UCSD-AML1 (cell line): ENCODE measurements at regions not wholly inside any gene's neighbourhood (a gene's known extent, or its start where the extent isn't known, plus 50 kb on each side); places are given as distances from the start of the nearest gene placed in this dataset.

ENCODE experiments used
- DNase-seq: peaks from one replicate; lab custom pipeline; 2025; ENCODE audit not compliant: unreplicated experiment; lab: John Stamatoyannopoulos, UW

GRCh38 chr6:98280492-98280891, 553.9 kb upstream of the POU3F2 start:
- no peak for DNase-seq

- no peak for DNase-seq
These were observed 547.8 kb upstream of the POU3F2 start for GRCh38 chr6:98286620-98287019.

- DNase-seq: no peak
These were observed 546.5 kb upstream of the POU3F2 start for GRCh38 chr6:98287876-98288275.

GRCh38 chr6:98292810-98293209, 541.6 kb upstream of the POU3F2 start:
- DNase-seq: no peak

DNA sequence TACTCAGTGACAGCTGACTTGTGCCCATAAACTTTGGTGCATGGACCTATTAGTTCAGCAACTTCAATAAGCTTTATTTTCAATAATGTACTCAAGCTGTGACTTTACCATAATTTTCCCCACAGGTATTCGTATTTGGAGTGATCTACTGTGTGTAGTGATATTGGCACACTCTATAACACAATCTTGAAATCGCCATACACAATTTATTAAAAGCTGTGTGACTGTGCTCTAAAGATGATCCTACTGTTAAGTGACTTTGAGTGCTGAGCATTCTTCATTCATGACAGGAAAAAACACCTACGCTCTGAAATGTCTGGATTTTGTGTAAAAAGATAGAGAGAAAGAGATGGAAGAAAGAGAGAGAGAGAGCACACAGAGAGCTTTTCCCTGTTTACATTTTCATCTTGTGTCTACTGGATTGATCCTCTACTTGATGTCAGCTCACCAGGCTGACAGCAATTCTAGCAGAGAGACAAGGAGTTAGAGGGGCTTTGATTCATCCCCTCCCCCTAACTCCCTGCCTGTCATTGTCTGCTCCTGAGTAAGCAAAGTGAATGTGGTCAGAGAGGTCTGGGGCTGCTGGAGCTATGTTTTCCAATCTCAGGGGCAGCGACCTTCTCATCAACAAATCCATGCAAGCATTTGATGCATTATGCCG, 538.7 kb upstream of the POU3F2 start:
- no peak for DNase-seq

DNA sequence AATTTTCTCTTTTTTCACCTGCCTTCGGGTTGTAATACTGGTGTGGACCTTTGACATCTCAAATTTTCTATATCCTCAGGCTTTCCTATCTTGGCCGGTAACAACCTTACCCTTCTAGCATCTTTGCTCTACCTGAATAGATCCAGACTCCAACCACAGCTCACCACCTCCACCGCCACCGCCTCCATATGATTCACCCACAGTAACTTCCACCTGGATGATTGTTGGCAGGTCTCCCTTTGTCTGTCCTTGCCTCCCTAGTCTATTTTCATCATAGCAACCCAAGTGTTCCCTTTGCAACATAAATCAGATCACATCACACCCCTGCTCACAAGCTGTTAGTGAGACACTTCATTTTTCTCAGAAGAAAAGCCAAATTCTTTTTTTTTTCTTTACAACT, 525.8 kb upstream of the POU3F2 start:
- DNase-seq: no peak

GRCh38 chr6:98310443-98310842, 523.9 kb upstream of the POU3F2 start:
- DNase-seq: no peak

- DNase-seq: no peak
These were observed 510.8 kb upstream of the POU3F2 start for GRCh38 chr6:98323605-98324004.

- DNase-seq: no peak
These were observed 509.9 kb upstream of the POU3F2 start for GRCh38 chr6:98324446-98324845.

- DNase-seq: no peak
These were observed 509.0 kb upstream of the POU3F2 start for GRCh38 chr6:98325366-98325765.

DNA sequence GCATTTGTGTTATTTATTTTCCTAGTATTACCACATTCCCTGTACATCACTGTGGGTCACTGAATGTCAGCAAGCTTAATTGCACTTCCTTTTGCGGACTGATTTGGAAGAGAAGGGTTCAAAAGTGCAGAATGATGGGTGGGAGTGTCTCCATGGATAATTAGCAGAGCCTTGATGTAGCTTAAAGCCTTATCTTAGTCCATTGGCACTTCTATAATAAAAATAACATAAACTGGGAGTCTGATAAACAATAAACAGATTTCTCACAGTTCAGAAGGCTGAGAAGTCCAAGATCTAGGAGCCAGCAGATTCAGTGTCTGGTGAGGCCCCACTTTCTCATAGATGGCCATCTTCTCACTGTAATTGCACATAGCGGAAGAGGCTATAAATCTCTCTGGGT, 501.1 kb upstream of the POU3F2 start:
- DNase-seq: no peak

- DNase-seq: no peak
These were observed 498.8 kb upstream of the POU3F2 start for GRCh38 chr6:98335594-98335993.

DNA sequence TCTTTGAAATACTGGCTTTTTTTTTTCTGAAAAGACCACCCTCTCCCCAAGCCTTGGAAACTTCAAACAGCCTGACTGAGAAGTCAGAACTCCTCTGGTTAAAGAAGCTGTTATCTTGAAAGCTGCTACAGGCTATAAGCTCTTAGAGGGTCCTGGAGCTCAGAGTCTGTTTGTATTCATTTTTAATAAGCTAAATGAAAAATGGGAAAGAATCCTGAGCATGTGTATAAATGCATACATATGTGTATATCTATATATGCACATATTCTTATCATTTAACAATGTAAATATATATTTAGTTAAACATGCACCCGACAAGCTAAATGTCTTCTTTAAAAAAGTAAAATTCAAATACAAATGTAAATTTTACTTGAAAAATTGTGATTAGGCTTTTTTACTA, 494.9 kb upstream of the POU3F2 start:
- DNase-seq: no peak

DNA sequence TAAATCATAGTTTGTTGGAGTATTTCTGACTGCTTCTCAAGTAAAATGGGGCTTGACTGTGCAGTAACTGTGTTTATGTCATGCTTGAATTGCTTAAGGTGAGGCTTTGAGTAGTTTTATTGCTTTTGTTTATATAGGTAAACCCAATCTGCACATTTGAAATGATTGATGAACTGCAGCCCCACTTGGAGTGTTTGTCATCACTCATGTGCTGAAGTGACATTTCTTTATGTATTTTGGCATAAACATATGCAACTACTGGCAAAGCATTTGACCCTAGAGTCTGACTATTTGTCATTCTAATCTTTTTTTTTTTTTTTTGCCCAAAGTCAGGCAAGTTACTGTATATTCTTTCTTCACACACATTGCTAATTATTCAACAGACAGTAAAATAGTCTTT, 491.4 kb upstream of the POU3F2 start:
- DNase-seq: no peak

DNA sequence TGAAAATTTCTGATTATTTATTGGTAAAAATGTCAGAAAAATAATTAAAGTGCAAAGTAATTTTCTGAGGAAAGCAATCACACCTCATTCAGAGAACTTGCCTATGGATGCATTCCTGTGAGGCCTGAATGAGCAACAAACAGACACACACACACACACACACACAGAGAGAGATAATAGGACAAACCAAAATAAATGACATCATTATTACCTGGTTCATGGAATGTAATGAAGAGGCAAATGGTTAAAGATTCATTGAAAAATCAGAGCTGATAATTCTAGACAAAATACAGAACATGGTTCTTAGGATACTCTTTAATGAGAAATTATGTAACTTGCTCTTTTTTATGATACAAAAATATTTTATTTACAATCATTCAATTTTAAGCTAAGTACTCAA, 490.6 kb upstream of the POU3F2 start:
- DNase-seq: no peak

- DNase-seq: no peak
These were observed 482.0 kb upstream of the POU3F2 start for GRCh38 chr6:98352348-98352747.

DNA sequence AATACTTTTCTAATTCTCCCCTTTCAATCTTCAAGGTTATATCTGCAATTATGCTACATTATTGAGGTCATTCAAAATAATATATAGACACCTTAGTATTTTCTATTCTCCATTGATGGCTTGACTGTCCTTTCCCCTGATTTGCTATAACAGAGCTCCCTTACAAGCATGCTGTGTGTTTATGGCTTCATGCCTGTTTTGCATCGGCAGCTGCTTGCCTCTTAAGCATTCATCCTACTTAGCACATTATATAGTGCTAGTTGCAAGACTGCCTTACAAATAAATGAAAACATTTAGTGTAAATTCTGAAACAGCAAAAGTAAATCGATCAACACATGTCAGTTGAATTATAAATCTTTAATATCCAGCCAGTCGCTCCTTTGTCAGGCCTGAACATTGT, 476.2 kb upstream of the POU3F2 start:
- DNase-seq: no peak

DNA sequence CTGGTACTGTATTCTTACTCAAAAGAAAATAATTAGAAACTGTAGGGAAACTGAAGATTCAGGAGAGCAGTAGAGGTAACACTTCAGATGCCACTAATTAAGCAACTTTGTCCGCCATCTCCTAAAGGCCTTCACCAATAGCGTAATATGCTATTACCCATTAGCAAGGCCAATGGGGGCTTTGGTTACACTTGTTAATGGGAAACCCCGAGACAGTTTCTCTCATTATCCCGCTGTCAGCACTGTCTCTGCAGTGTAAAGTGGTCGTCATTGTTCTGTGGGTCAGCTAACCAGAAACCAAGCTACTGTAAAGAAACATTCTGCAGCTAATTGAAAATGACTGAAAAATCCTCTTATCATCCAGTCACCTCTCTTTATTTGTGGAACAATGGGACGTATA, 468.0 kb upstream of the POU3F2 start:
- DNase-seq: no peak

GRCh38 chr6:98380589-98380988, 453.8 kb upstream of the POU3F2 start:
- DNase-seq: no peak

DNA sequence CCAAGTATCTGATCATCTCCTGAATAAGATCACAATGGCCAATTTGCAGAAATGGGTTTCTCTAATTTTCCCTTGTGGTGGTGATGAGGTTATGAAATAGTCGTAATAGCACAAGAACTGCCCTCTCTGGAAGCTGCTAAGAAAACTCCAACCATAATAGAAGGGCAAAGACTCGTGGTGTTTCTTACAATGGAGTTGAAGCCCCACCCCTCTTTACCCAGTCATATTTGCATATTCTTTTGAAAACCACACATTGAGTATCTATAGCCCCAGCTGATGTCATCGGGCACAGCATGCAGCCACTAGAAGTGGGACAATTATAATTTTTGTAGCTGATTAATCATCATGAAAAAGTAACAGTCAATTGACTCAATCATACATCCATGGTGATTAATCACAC, 452.1 kb upstream of the POU3F2 start:
- DNase-seq: no peak

DNA sequence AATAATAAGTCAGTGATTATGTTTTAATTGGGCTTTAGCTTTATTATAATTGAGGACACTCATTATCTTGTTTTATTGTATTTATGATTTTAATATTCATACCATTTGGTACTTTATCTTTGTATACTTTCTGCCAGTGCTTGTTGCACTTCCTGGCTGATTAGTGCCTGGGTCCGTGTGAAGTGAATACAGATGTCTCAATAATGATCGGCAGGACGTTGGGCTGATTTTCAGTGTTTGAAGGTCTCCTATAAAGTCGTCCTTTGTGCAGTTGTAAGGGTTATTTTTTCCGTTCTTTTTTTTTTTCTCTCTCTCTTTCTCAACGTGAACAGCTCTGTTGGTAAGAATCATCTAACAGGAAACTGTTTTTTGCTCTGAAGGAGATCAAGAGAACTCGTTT, 450.0 kb upstream of the POU3F2 start:
- no peak for DNase-seq

DNA sequence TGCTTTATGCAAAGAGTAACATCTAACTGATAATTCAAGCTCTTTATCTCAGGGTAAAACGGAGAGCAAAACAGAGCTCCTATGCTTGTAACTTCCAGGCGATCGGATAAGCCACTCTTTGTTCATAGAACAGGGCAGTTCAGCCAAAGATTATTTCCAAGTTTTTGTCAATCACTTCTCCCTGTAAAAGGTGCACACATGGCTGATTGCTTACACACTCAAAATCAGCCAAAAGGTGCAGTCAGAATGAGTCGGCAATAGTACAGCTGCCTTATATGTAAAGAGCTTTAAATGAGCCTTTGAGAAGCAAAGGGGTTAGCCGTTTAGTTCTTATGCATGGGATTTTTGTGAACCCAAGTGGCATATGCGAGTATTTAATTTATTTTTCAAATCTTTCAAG, 449.6 kb upstream of the POU3F2 start:
- no peak for DNase-seq

- DNase-seq: no peak
These were observed 438.7 kb upstream of the POU3F2 start for GRCh38 chr6:98395610-98396166.
